Choroid plexus epithelial cell (primary cell): ENCODE measurements at regions not wholly inside any gene's neighbourhood (a gene's known extent, or its start where the extent isn't known, plus 50 kb on each side); places are given as distances from the start of the nearest gene placed in this dataset.
A peak's percentile ranks its signal among the peaks of the same experiment; 100 is the strongest.

Experiments used
- DNase-seq: peaks from one replicate; pipeline ENCODE4 v3.0.0-alpha.2; 2010; ENCODE audit warnings: low read depth
- H3K4me3 ChIP-seq: 2 replicates; pipeline ENCODE4 v1.5.1; 2011; ENCODE audit warnings: low read depth, mild to moderate bottlenecking, control low read depth, low read length, moderate library complexity
- TF ChIP-seq, protein P1 (sequence below): conservative IDR thresholded peaks from 2 replicates; pipeline ENCODE4 v1.5.1; 2011; ENCODE audit warnings: low read depth, mild to moderate bottlenecking, control low read depth, inconsistent platforms, low read length, moderate library complexity

DNA sequence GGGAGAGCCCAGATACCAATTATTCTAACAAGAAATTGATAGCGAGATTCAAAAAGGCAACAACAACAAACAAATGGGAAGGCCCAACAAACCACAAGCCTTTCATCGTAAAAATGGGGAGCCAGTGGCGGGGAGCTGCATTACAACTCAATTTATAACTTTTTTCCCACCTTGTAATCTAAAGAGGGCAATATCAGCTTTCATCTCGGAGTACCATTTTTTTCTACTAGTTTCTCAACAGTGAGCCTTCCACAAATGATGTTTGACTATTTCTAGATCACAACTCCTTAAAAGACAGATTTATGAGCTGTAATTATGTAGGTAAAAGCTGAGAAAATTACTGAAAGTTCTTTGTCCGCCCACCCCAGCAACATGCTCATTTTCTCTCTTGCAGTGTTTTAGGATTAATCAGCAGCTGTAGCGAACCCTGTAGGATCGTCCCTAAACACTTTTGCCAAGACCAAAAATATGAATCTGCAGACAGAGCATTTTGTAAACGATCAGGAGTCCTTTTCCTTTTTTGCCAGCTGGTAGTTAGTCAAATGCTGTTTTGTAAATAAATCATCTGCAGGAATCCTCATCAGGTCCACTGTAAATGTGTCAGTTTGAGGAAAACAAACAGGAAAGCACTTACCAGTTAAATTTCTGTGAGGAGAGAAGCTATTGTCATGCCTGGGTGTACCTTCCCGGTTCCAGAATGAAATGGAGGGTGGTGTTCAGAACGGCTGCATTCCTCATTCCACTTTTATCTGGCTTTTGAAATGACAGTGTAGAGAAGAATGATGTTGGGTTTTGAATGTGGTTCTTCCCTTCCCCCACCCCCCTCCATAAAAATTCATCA, 53.2 kb downstream of the EEF1B2 start:
- TF ChIP-seq, protein P1, sequence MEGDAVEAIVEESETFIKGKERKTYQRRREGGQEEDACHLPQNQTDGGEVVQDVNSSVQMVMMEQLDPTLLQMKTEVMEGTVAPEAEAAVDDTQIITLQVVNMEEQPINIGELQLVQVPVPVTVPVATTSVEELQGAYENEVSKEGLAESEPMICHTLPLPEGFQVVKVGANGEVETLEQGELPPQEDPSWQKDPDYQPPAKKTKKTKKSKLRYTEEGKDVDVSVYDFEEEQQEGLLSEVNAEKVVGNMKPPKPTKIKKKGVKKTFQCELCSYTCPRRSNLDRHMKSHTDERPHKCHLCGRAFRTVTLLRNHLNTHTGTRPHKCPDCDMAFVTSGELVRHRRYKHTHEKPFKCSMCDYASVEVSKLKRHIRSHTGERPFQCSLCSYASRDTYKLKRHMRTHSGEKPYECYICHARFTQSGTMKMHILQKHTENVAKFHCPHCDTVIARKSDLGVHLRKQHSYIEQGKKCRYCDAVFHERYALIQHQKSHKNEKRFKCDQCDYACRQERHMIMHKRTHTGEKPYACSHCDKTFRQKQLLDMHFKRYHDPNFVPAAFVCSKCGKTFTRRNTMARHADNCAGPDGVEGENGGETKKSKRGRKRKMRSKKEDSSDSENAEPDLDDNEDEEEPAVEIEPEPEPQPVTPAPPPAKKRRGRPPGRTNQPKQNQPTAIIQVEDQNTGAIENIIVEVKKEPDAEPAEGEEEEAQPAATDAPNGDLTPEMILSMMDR: peak; percentile 21
- peak overlapping the region; percentile 55 for H3K4me3 ChIP-seq
- DNase-seq: peak; percentile 72

DNA sequence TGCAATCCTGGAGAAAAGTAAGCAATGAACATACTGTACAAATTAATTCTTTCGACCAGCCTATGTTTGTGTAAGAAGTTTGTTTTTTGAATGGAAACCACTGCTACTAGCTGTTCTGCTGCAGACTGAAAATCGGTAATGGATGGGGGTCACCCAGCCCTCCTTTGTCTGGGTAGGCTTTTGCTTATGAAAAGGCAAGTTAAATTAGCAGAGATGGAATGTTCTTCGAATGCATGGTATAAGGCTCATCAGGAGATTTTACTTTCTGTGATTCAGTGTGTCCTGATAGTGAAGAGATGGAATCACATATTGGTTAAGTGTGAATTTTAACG, 53.8 kb downstream of the EEF1B2 start:
- DNase-seq: no peak
- TF ChIP-seq, protein P1: no peak
- peak overlapping the region; percentile 55 for H3K4me3 ChIP-seq

DNA sequence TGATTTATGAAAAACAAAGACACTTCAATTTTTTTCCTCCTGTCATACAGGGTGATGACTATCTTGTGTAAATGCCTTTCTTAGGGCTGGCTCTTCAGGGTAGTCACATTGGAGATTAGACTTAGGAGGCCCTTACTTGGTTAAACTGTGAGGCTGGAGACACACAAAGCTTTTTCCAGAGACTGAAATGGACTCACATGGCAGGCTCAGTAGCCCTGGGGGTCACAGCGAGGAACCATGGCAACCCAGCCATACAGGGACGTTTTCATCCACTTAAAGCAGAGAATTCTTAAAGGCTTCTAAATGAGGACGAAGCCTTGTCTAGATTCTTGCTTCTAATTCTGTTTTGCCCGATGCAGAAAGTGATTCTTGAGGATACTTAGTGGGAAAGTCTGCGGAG, 57.3 kb upstream of the ZDBF2 start:
- TF ChIP-seq, protein P1: no peak
- DNase-seq: no peak
- H3K4me3 ChIP-seq: no peak overlapping the region

DNA sequence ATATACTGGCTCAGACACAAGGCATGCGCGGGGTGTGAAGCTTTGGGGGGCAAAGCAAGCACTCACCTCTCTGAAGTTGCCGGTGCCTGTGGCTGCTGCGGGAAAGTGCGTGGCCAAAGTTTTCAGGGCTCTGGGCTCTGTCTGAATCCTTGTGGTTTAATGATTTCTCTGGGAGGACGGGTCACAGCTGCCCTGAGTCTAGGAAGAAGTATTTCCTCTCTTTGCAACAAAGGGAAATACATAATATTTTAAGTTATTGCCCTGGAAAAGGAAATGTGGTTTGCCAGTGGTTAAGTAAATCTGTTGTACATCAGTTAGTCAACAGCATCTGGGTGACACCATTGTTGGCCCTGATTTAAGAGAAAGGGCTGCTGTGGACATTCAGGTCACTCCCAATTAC, 56.7 kb upstream of the ZDBF2 start:
- TF ChIP-seq, protein P1: no peak
- peak overlapping the region; percentile 12 for H3K4me3 ChIP-seq
- DNase-seq: peak; percentile 26

DNA sequence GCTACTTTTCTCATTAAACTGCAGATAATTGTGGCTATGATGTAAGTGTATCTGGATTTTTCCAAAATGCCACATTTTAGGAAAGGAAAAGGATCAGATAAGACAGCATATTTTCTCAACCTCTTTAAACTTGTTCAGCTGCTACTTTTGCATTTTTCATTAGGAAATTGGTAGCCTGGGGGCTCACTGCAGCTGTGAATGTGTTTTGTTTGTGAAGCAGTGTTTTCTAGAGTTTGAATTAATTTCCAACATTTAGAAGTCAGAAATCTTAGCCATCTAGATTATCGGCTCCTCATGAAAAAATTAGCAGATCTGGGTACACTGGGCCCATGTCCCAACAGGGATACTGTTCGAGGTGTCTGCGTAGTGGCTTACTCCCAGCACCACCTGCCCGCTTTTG, 56.3 kb upstream of the ZDBF2 start:
- TF ChIP-seq, protein P1: no peak
- no peak overlapping the region for H3K4me3 ChIP-seq

DNA sequence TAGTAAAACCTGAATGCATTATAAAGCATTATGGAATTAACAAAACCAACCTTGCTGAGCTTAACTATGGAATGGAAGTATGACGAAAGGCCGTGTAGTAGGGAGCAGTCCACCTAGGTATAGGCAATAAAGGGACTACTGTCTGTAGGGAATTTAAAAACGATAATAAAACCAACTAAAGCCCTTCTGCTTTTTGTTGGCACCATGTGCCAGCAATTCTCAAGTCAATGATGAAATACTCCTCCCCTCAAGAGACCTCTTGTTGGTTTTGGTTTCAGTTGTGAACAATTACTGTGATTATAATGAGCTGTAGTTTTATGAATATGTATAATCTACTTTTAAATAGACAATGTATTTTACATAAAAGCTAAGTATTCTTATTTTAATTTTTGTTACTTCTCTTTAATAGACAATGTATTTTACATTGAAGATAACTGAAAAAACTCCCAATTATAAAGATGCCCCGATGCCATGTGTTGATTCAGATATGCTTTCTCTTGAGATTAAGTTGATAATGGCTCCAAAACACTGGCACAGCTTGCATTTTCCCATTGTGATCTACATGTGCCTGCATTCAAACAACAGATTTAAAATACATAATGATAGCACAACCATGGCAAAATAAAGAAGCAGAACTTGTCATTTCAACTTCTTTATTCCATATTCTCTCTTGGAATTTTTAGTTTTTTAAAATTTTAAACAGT, 55.5 kb upstream of the ZDBF2 start:
- H3K4me3 ChIP-seq: no peak overlapping the region
- TF ChIP-seq, protein P1: no peak
- no peak for DNase-seq

More for the DNA sequence above, 56.3 kb upstream of the ZDBF2 start:
- no peak for DNase-seq
